HG03558 (cell line): ENCODE measurements at regions not wholly inside any gene's neighbourhood (a gene's known extent, or its start where the extent isn't known, plus 50 kb on each side); places are given as distances from the start of the nearest gene placed in this dataset.

Source experiments
- ATAC-seq: cut with Tn5 transposase; IDR thresholded peaks from one replicate; pipeline ENCODE4 v1.9.1; 2021; ENCODE audit warnings: moderate number of reproducible peaks; ENCODE audit not compliant: unreplicated experiment; ENCODE audit errors: extremely low read depth

GRCh38 chr18:22033085-22033484, 136.3 kb upstream of the GATA6 start:
- no peak for ATAC-seq

GRCh38 chr18:22034276-22034675, 135.1 kb upstream of the GATA6 start:
- ATAC-seq, result no peak

GRCh38 chr18:22040533-22040932, 128.9 kb upstream of the GATA6 start:
- no peak for ATAC-seq

GRCh38 chr18:22043837-22044236, 125.6 kb upstream of the GATA6 start:
- ATAC-seq, result no peak

GRCh38 chr18:22044474-22045220, 124.7 kb upstream of the GATA6 start:
- ATAC-seq, result no peak

GRCh38 chr18:22045221-22045918, 124.0 kb upstream of the GATA6 start:
- ATAC-seq, result no peak

- no peak for ATAC-seq
These were observed 122.9 kb upstream of the GATA6 start for GRCh38 chr18:22046473-22046872.

- ATAC-seq, result no peak
These were observed 121.9 kb upstream of the GATA6 start for GRCh38 chr18:22047485-22047884.

GRCh38 chr18:22048221-22048620, 121.2 kb upstream of the GATA6 start:
- no peak for ATAC-seq

GRCh38 chr18:22048932-22049615, 120.3 kb upstream of the GATA6 start:
- no peak for ATAC-seq

GRCh38 chr18:22052405-22053105, 116.8 kb upstream of the GATA6 start:
- no peak for ATAC-seq

- ATAC-seq, result no peak
These were observed 113.7 kb upstream of the GATA6 start for GRCh38 chr18:22055466-22056238.

- no peak for ATAC-seq
These were observed 112.4 kb upstream of the GATA6 start for GRCh38 chr18:22056950-22057349.

- no peak for ATAC-seq
These were observed 111.4 kb upstream of the GATA6 start for GRCh38 chr18:22057908-22058527.

GRCh38 chr18:22060361-22060760, 109.0 kb upstream of the GATA6 start:
- no peak for ATAC-seq

GRCh38 chr18:22063102-22063501, 106.3 kb upstream of the GATA6 start:
- ATAC-seq, result no peak

- ATAC-seq, result no peak
These were observed 105.7 kb upstream of the GATA6 start for GRCh38 chr18:22063672-22064071.

- no peak for ATAC-seq
These were observed 104.8 kb upstream of the GATA6 start for GRCh38 chr18:22064581-22064980.

GRCh38 chr18:22065311-22065710, 104.1 kb upstream of the GATA6 start:
- no peak for ATAC-seq

- no peak for ATAC-seq
These were observed 103.3 kb upstream of the GATA6 start for GRCh38 chr18:22066083-22066485.
